ENCODE measurements at regions not wholly inside any gene's neighbourhood (a gene's known extent, or its start where the extent isn't known, plus 50 kb on each side); places are given as distances from the start of the nearest gene placed in this dataset.

DNA sequence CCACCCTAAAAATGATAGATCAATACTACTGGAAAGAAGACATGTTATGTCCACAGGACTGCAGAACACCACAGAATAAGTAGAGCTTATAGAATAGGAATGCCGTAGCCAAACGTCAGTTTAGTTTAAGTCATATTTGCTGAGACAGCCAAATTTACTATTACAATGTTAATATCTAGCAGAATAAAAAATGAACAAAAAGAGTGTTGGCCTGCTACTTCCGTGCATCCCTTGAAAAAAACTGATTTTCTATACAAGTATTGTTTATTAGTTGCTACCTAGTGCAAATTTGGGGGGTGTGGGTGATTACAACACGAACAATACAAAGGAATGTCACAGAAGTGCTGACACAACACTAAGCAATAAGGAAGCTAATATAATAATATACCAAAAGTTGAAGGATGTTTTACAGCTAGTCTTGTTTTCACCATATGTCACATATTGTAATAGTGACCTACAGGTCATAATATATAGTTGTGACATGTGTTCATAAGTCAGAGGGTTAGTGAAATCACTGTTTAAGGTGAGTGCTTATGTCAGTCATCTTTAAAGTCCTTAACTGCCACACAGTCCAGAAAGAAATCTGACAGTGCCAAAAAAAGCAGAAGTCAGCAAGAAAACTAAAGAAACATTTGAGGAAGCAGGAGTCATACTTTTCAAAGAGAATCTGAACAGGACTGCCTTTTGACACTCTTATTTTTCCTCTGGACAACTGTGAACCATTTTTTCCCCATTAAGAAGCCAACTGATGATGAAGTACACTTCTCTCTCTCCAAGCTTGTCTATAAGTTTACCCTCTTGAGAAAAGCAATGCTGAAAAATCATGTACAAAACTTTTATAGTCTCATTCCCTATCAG, 376.4 kb downstream of the ZEB2 start:
- no peaks in the 10 kb centered on the region for H3K9me3 ChIP-seq
- H3K4me3 ChIP-seq, result no peak overlapping the region
- DNase-seq, result no peak
- H3K27ac ChIP-seq, result peak overlapping the region in 6 of 8 donors; percentile 17 to 55 (median 52)
- peaks cover 0 to 22% (median 10%) of the 10 kb centered on the region in 6 donors for H3K4me1 ChIP-seq
- WGBS, 5 donors, result 74 to 79% (median 78%) methylated on average over 4 of the region's 4 CpGs
- H3K27me3 ChIP-seq (replicated peaks in 1 of 7), result no peaks in the 10 kb centered on the region
- no peak for TF ChIP-seq POLR2A (IDR thresholded peaks at IDR 0.05)
- TF ChIP-seq, protein P1, sequence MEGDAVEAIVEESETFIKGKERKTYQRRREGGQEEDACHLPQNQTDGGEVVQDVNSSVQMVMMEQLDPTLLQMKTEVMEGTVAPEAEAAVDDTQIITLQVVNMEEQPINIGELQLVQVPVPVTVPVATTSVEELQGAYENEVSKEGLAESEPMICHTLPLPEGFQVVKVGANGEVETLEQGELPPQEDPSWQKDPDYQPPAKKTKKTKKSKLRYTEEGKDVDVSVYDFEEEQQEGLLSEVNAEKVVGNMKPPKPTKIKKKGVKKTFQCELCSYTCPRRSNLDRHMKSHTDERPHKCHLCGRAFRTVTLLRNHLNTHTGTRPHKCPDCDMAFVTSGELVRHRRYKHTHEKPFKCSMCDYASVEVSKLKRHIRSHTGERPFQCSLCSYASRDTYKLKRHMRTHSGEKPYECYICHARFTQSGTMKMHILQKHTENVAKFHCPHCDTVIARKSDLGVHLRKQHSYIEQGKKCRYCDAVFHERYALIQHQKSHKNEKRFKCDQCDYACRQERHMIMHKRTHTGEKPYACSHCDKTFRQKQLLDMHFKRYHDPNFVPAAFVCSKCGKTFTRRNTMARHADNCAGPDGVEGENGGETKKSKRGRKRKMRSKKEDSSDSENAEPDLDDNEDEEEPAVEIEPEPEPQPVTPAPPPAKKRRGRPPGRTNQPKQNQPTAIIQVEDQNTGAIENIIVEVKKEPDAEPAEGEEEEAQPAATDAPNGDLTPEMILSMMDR (IDR thresholded peaks at IDR 0.05 in 8 of 11, conservative IDR thresholded peaks at IDR 0.05 in 3 of 11), result no peak
- TF ChIP-seq POLR2AphosphoS5 (IDR thresholded peaks at IDR 0.05), result no peak
- H3K36me3 ChIP-seq, result peaks cover 0 to 9% (median 0%) of the 10 kb centered on the region in 6 donors
- intact Hi-C loops (cut with DNase I; ENCODE audit: low total_unique reads), result no loop called here

DNA sequence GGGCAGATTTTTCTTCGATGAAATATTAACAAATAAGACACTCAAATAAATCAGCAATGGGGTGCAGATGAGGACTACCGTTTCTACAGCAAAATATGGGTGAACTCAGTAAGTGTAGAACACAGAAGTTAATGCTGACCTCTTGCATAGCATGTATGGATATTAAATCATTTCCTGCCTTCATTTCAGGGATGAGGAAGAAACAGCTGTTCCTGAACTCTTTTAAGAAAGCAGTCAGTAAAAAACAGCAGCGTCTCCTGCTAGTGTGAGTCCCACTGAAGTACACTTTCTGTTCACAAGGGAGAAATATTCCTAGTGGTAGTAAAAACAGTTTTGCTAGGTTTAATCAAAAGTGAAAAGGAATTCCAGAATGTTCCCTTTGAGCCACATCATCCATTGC, 379.0 kb downstream of the ZEB2 start:
- TF ChIP-seq POLR2A (IDR thresholded peaks at IDR 0.05) (no peak), POLR2AphosphoS5 (IDR thresholded peaks at IDR 0.05) (no peak)
- TF ChIP-seq, protein P1 (IDR thresholded peaks at IDR 0.05 in 8 of 11, conservative IDR thresholded peaks at IDR 0.05 in 3 of 11), result no peak
- Histone ChIP-seq H3K36me3 (peaks cover 0 to 11% (median 0%) of the 10 kb centered on the region in 6 donors), H3K4me3 (no peak overlapping the region), H3K4me1 (peaks cover 0 to 29% (median 10%) of the 10 kb centered on the region in 6 donors), H3K27ac (peak overlapping the region in 1 of 8 donors; percentile 14), H3K27me3 (replicated peaks in 1 of 7) (no peaks in the 10 kb centered on the region), H3K9me3 (no peaks in the 10 kb centered on the region)
- intact Hi-C loops (cut with DNase I; ENCODE audit: low total_unique reads), result no loop called here
- 72 to 82% (median 79%) methylated on average over 3 of the region's 3 CpGs for whole genome bisulfite sequencing, 5 donors
- DNase-seq, result no peak

DNA sequence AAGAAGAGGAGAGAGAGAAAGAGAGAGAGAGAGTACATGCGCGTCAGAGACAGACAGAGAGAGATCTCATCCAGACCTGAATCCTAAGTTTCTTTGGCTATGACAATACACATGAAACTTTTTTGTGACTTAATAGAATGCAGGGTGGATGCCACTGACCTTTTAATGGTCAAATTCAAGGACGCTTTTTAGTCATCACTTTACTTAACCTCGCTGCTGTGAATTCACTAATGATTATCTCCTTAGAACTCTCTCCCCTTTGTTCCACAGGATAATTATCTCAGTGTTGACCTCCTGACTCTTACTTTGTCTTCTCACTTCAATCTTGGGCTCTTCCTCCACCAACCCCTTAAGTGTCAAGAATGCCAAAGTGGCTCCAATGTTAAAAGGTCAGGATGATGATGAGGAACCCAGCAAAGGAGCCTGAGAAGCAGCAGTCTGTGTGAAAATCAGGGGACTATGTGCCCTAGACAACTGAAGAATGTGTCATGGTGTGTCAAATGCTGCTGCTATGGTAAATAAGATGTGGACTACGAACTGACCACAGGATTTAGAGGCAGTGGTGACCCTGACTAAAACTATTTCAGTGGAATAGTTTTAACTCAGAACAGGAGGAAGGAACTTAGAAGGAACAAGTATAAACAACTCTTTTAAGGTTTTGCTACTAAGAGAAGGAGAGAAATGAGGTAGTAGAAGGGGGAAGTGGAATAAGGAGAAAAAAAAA, 382.1 kb downstream of the ZEB2 start:
- 75 to 83% (median 78%) methylated on average over 5 of the region's 5 CpGs for WGBS, 5 donors
- Histone ChIP-seq H3K9me3 (no peaks in the 10 kb centered on the region), H3K4me3 (no peak overlapping the region), H3K27me3 (replicated peaks in 1 of 7) (no peaks in the 10 kb centered on the region), H3K4me1 (peaks cover 0 to 21% (median 2%) of the 10 kb centered on the region in 6 donors), H3K36me3 (peaks cover 0 to 21% (median 0%) of the 10 kb centered on the region in 6 donors), H3K27ac (peak overlapping the region in 3 of 8 donors; percentile 9 to 45 (median 25))
- TF ChIP-seq POLR2A (IDR thresholded peaks at IDR 0.05) (no peak), POLR2AphosphoS5 (IDR thresholded peaks at IDR 0.05) (no peak)
- TF ChIP-seq, protein P1 (IDR thresholded peaks at IDR 0.05 in 8 of 11, conservative IDR thresholded peaks at IDR 0.05 in 3 of 11), result no peak
- intact Hi-C loops (cut with DNase I; ENCODE audit: low total_unique reads), result no loop called here
- DNase-seq, result no peak

DNA sequence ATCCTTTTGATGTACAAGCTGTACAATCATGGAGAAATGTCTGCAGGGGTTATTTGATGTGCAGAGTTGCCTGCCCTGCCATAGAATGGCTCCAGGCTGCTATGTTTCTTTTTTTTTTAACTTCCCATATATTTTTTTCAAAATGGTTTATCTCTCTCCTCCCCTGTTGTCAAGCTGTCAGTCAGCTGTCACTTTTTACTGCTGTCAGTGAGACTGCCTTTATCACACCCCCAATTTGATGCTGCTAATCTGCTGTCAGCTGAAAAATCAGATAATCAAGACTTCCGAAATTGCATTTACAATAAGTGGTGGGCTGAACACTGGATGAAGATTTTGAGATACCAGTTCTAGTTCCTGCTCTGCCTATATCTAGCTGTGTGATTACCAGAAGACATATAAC, 382.6 kb downstream of the ZEB2 start:
- Histone ChIP-seq H3K9me3 (no peaks in the 10 kb centered on the region), H3K4me1 (peaks cover 0 to 21% (median 2%) of the 10 kb centered on the region in 6 donors), H3K36me3 (peaks cover 0 to 21% (median 0%) of the 10 kb centered on the region in 6 donors), H3K27me3 (replicated peaks in 1 of 7) (no peaks in the 10 kb centered on the region), H3K27ac (no peak overlapping the region), H3K4me3 (no peak overlapping the region)
- no peak for DNase-seq
- TF ChIP-seq, protein P1 (IDR thresholded peaks at IDR 0.05 in 8 of 11, conservative IDR thresholded peaks at IDR 0.05 in 3 of 11), result no peak
- TF ChIP-seq POLR2AphosphoS5 (IDR thresholded peaks at IDR 0.05), result no peak
- no peak for TF ChIP-seq POLR2A (IDR thresholded peaks at IDR 0.05)
- intact Hi-C loops (cut with DNase I; ENCODE audit: low total_unique reads), result no loop called here
- 88 to 100% (median 95%) methylated on average over 1 of the region's 1 CpG for WGBS, 5 donors

Measured in spleen (tissue), 11 donors.